B cell (primary cell): ENCODE measurements at regions not wholly inside any gene's neighbourhood (a gene's known extent, or its start where the extent isn't known, plus 50 kb on each side); places are given as distances from the start of the nearest gene placed in this dataset.

ENCODE experiments used
- ATAC-seq: fragments of 200-7000 bp; cut with Tn5 transposase; one replicate; pipeline ENCODE4 v1.10.0; 2021; ENCODE audit warnings: low read depth, mild to moderate bottlenecking, moderate number of reproducible peaks, moderate library complexity
- CTCF ChIA-PET: fragments of 350-600 bp; sonication (Branson Sonifier 250); formaldehyde crosslinking; loops from one replicate; lab custom pipeline; 2021; ENCODE audit warnings: antibody characterized with exemption, inconsistent platforms; lab: Charles Lee
- POLR2A ChIA-PET: fragments of 350-600 bp; sonication (Branson Sonifier 250); formaldehyde crosslinking; loops from one replicate; lab custom pipeline; 2021; ENCODE audit warnings: antibody characterized with exemption; lab: Charles Lee
- DNase-seq: peaks from one replicate; pipeline ENCODE4 v3.0.0; 2013
- H2AFZ ChIP-seq: 2 replicates; pipeline ENCODE4 v1.6.1; 2012; ENCODE audit warnings: mild to moderate bottlenecking, low read depth, low read length; ENCODE audit not compliant: insufficient read depth, poor library complexity, severe bottlenecking
- H3K27ac ChIP-seq, 2 donors: 1 replicate in 1 of 2; 2 replicates in 1 of 2; pipeline ENCODE4 v1.5.1; 2012 to 2013; ENCODE audit warnings: low read length in 2 of 2, mild to moderate bottlenecking in 2 of 2, moderate library complexity in 1 of 2
- H3K27me3 ChIP-seq, 4 experiments: fragments of 200-600 bp in 1 of 4; sonication (generic) in 1 of 4; replicated peaks in 1 of 4; 1 replicate in 2 of 4; 2 replicates in 2 of 4; pipeline versions ENCODE4 v1.6.1 to v1.7.0; 2013 to 2016; ENCODE audit warnings: low read length in 3 of 4, mild to moderate bottlenecking in 2 of 4, mixed read lengths in 1 of 4, moderate library complexity in 1 of 4; ENCODE audit not compliant: insufficient read depth in 4 of 4, control insufficient read depth in 3 of 4; ENCODE audit errors: control extremely low read depth in 1 of 4
- H3K36me3 ChIP-seq, 2 experiments: replicated peaks in 1 of 2; 1 replicate in 1 of 2; 2 replicates in 1 of 2; pipeline versions ENCODE4 v1.6.1 to v1.7.1; 2013; ENCODE audit warnings: low read length in 1 of 2; ENCODE audit not compliant: insufficient read depth in 2 of 2, control insufficient read depth in 1 of 2; ENCODE audit errors: control extremely low read depth in 1 of 2, extremely low read depth in 1 of 2
- H3K4me1 ChIP-seq, 2 donors: fragments of 200-600 bp in 1 of 2; sonication (generic) in 1 of 2; 1 replicate in 1 of 2; 2 replicates in 1 of 2; pipeline versions ENCODE4 v1.5.1 to v1.6.1; 2013 to 2017; ENCODE audit warnings: low read length in 2 of 2; ENCODE audit not compliant: control insufficient read depth in 2 of 2, insufficient read depth in 2 of 2
- H3K4me2 ChIP-seq: replicated peaks from 2 replicates; pipeline ENCODE3; 2012; ENCODE audit warnings: mild to moderate bottlenecking, low read depth, low read length; ENCODE audit not compliant: poor library complexity, severe bottlenecking
- H3K4me3 ChIP-seq, 5 experiments: fragments of 200-600 bp in 1 of 5; sonication (generic) in 1 of 5; 1 replicate in 3 of 5; 2 replicates in 2 of 5; pipeline versions ENCODE4 v1.5.1 to v1.7.0; 2011 to 2016; ENCODE audit warnings: low read length in 4 of 5, mild to moderate bottlenecking in 4 of 5, low read depth in 2 of 5, control low read depth in 1 of 5, moderate library complexity in 1 of 5; ENCODE audit not compliant: insufficient read depth in 1 of 5; ENCODE audit errors: control extremely low read depth in 1 of 5, extremely low read depth in 1 of 5
- H3K79me2 ChIP-seq: fragments of 200-600 bp; sonication (generic); one replicate; pipeline ENCODE4 v1.6.0; 2016; ENCODE audit warnings: low read length; ENCODE audit not compliant: control insufficient read depth, insufficient read depth
- H3K9ac ChIP-seq: fragments of 200-600 bp; sonication (generic); 2 replicates; pipeline ENCODE4 v1.6.1; 2017; ENCODE audit warnings: mild to moderate bottlenecking, low read length, moderate library complexity
- H3K9me3 ChIP-seq, 3 donors: one replicate each; pipeline versions ENCODE4 v1.6.1 to v1.7.1; 2013; ENCODE audit warnings: low read length in 2 of 3; ENCODE audit not compliant: control insufficient read depth in 2 of 3, insufficient read depth in 1 of 3; ENCODE audit errors: control extremely low read depth in 1 of 3
- H4K20me1 ChIP-seq: 2 replicates; pipeline ENCODE4 v1.6.0; 2012; ENCODE audit warnings: mild to moderate bottlenecking, low read length; ENCODE audit not compliant: insufficient read depth, control insufficient read depth, poor library complexity, severe bottlenecking
- H3K27ac Mint-ChIP-seq: one replicate; pipeline ENCODE4 v1.8.0; 2021; ENCODE audit warnings: mixed read lengths
- H3K27me3 Mint-ChIP-seq: one replicate; pipeline ENCODE4 v1.8.0; 2021; ENCODE audit warnings: mixed read lengths
- H3K4me1 Mint-ChIP-seq: one replicate; pipeline ENCODE4 v1.8.0; 2021; ENCODE audit warnings: mixed read lengths
- H3K4me3 Mint-ChIP-seq: one replicate; pipeline ENCODE4 v1.8.0; 2021; ENCODE audit warnings: mixed read lengths
- H3K9me3 Mint-ChIP-seq: one replicate; pipeline ENCODE4 v1.8.0; 2022; ENCODE audit warnings: mixed read lengths; ENCODE audit not compliant: insufficient read depth
- CTCF ChIP-seq: fragments of 200-600 bp; IDR thresholded peaks from one replicate; pipeline ENCODE4 v1.8.0; 2022; ENCODE audit warnings: antibody characterized with exemption, mild to moderate bottlenecking
- EZH2 ChIP-seq: IDR thresholded peaks from 2 replicates; pipeline ENCODE4 v1.6.1; 2012; ENCODE audit warnings: borderline replicate concordance, low read depth, mild to moderate bottlenecking, moderate library complexity, low read length; ENCODE audit not compliant: insufficient read depth, poor library complexity, severe bottlenecking
- WGBS: methylation state at CpG from one replicate; pipeline ENCODE4 v1.1.5; 2013; ENCODE audit warnings: missing lambda C conversion rate; ENCODE audit not compliant: insufficient coverage; 5-methylcytosine and 5-hydroxymethylcytosine counted together
- intact Hi-C: fragments of 100-400 bp; cut with micrococcal nuclease; formaldehyde crosslinking; loops from one replicate; pipeline ENCODE4 v1.10.0; 2022

DNA sequence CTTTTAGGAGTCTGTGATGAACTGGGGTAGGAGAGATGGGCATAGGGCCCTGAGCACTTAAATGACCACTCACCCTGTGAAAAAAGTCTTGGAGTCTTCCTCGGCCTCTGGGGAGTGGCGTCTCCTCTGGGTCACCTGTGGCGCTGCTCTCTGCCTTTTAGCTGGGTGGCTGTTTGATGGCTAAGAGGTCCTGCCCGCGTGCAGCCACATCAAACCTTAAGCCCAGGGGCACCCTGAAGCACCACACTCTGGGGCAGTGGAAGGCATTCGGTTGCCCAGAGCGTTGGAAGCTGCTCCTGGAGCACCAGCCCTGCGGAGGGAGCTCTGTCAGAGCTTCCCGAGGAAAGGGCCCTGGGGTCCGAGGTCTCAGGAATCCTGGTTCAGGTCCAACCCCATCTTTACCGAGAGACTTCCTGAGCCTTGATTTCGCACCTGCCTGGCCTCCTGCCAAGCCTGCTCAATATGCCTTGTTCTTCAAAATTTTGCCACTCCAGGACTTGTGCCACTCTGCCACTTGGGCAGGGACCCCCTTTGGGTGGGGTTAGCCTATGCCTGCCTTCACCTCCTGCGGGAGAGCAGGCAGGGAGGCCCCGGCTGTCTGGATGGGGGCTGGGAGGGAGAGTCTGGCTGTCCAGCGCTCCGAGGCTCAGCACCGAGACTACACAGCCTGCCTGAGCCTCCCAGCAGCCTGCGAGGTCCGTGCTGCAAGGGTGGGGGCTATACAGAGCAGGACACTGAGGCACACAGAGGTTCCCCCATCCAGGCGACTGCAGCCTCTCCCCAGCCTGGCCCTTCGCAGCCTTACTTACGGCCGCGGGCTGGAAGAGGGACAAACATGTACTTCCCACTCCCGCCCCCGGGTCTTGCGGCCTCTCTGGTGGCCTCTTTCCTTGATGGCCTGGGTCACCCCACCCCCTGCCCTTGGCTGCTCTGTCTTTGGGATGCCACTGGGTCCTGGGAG is 63.4 kb upstream of the RNU6ATAC start:
- TF ChIP-seq CTCF (no peak), EZH2 (no peak)
- intact Hi-C loops: no loop called here
- Mint-ChIP-seq H3K27me3 (peaks cover 16% of the 10 kb centered on the region), H3K27ac (no peak overlapping the region), H3K4me3 (no peak overlapping the region), H3K9me3 (no peaks in the 10 kb centered on the region), H3K4me1 (no peaks in the 10 kb centered on the region)
- 86% methylated on average over 27 of the region's 27 CpGs for WGBS
- POLR2A ChIA-PET: no interaction called here
- H3K27me3 ChIP-seq: peaks cover 0 to 14% (median 0%) of the 10 kb centered on the region in 4 experiments
- no peak overlapping the region for H2AFZ ChIP-seq
- H3K9ac ChIP-seq: no peak overlapping the region
- no peak overlapping the region for H3K4me2 ChIP-seq
- DNase-seq (no peak), ATAC-seq (no peak)
- no peak overlapping the region for H3K4me3 ChIP-seq
- H3K27ac ChIP-seq: no peak overlapping the region
- peaks cover 0 to 5% (median 0%) of the 10 kb centered on the region in 3 donors for H3K9me3 ChIP-seq
- no peaks in the 10 kb centered on the region for H3K36me3 ChIP-seq
- no peaks in the 10 kb centered on the region for H4K20me1 ChIP-seq
- H3K79me2 ChIP-seq: no peaks in the 10 kb centered on the region
- no peaks in the 10 kb centered on the region for H3K4me1 ChIP-seq
- CTCF ChIA-PET: no interaction called here

DNA sequence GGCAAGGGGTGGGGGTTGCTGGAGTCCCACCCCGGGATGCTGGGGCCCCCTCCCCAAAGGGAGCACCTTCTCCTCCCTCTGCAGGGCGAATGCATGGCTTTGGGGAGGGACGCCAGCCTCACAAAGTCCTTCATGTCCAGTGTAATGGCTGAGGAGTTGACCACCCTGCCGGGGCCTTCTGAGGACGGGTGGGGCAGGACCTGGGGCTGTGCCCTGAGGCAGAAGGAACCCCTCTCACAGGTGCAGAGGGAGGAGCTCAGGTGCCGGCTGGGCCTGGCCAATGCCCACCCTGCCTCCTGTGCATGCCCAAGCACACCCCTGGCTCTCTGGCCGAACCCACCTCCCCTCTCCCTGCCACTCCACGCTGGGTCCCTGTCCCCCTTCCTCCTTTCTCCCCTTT is 64.3 kb upstream of the RNU6ATAC start:
- Histone ChIP-seq H3K4me1 (no peaks in the 10 kb centered on the region), H4K20me1 (no peaks in the 10 kb centered on the region), H3K79me2 (no peaks in the 10 kb centered on the region), H3K4me3 (no peak overlapping the region), H3K36me3 (no peaks in the 10 kb centered on the region), H3K9ac (no peak overlapping the region), H3K9me3 (peaks cover 0 to 6% (median 0%) of the 10 kb centered on the region in 3 donors), H2AFZ (no peak overlapping the region), H3K27ac (no peak overlapping the region), H3K4me2 (no peak overlapping the region), H3K27me3 (peaks cover 0 to 14% (median 0%) of the 10 kb centered on the region in 4 experiments)
- H3K4me3 Mint-ChIP-seq: no peak overlapping the region
- POLR2A ChIA-PET: no interaction called here
- intact Hi-C loops: no loop called here
- TF ChIP-seq EZH2: no peak
- H3K4me1 Mint-ChIP-seq: no peaks in the 10 kb centered on the region
- no peak for ATAC-seq
- H3K9me3 Mint-ChIP-seq: no peaks in the 10 kb centered on the region
- CTCF ChIA-PET: no interaction called here
- H3K27me3 Mint-ChIP-seq: peaks cover 11% of the 10 kb centered on the region
- DNase-seq: no peak
- 100% methylated on average over 2 of the region's 8 CpGs for WGBS
- H3K27ac Mint-ChIP-seq: no peak overlapping the region
